Left lung (tissue), 4 donors: ENCODE measurements at regions not wholly inside any gene's neighbourhood (a gene's known extent, or its start where the extent isn't known, plus 50 kb on each side); places are given as distances from the start of the nearest gene placed in this dataset.

Experiments used
- ATAC-seq: fragments of 200-7000 bp; cut with Tn5 transposase; one replicate; pipeline ENCODE4 v1.9.1; 2020; ENCODE audit warnings: moderate library complexity
- DNase-seq, 4 donors: peaks; one replicate each; pipeline ENCODE4 v3.0.0-alpha.2; 2013 to 2020
- H3K27ac ChIP-seq, 2 donors: fragments of 200-600 bp; sonication (generic) in 1 of 2; one replicate each; pipeline versions ENCODE4 v1.5.0 to v1.8.0; 2020 to 2021
- H3K27me3 ChIP-seq, 2 donors: fragments of 200-600 bp; sonication (generic) in 1 of 2; one replicate each; pipeline versions ENCODE4 v1.5.0 to v1.8.0; 2020 to 2021
- H3K36me3 ChIP-seq, 2 donors: fragments of 200-600 bp; sonication (generic) in 1 of 2; one replicate each; pipeline versions ENCODE4 v1.5.0 to v1.8.0; 2020 to 2021
- H3K4me1 ChIP-seq, 2 donors: fragments of 200-600 bp; one replicate each; pipeline ENCODE4 v1.8.0; 2021
- H3K4me3 ChIP-seq, 2 donors: fragments of 200-600 bp; sonication (generic) in 1 of 2; one replicate each; pipeline versions ENCODE4 v1.5.0 to v1.8.0; 2020 to 2021; ENCODE audit warnings: mild to moderate bottlenecking in 1 of 2
- H3K9me3 ChIP-seq, 2 donors: fragments of 200-600 bp; sonication (generic) in 1 of 2; one replicate each; pipeline versions ENCODE4 v1.5.0 to v1.8.0; 2020 to 2021
- CTCF ChIP-seq, 2 donors: fragments of 200-600 bp; sonication (generic) in 1 of 2; IDR thresholded peaks; one replicate each; pipeline versions ENCODE4 v1.5.0 to v1.8.0; 2021; ENCODE audit warnings: antibody characterized with exemption in 2 of 2
- intact Hi-C, 2 donors: fragments of 100-400 bp; cut with DNase I; formaldehyde crosslinking; loops; one replicate each; pipeline versions ENCODE4 v1.11.2 to v1.14.2; 2022
- donor health status: DM: no; HTN: yes; CAD: no.
- donor health status: DM: no; HTN: no; CAD: no.

- Histone ChIP-seq H3K27ac (no peak overlapping the region), H3K4me3 (no peak overlapping the region), H3K36me3 (no peaks in the 10 kb centered on the region), H3K27me3 (no peaks in the 10 kb centered on the region), H3K9me3 (no peaks in the 10 kb centered on the region), H3K4me1 (no peaks in the 10 kb centered on the region)
- DNase-seq (peak in 3 of 4 donors; percentile 44 to 92 (median 88)), ATAC-seq (peak; percentile 100)
- intact Hi-C loops, result no loop called here
- peak; percentile 46 to 67 for TF ChIP-seq CTCF (IDR thresholded peaks at IDR 0.05)
These were observed 503.3 kb upstream of the FAM241A start for GRCh38 chr4:111641813-111642579.

- Histone ChIP-seq H3K27me3 (no peaks in the 10 kb centered on the region), H3K27ac (no peak overlapping the region), H3K4me3 (no peak overlapping the region), H3K4me1 (no peaks in the 10 kb centered on the region), H3K36me3 (no peaks in the 10 kb centered on the region), H3K9me3 (no peaks in the 10 kb centered on the region)
- intact Hi-C loops, result no loop called here
- no peak for ATAC-seq
- no peak for DNase-seq
- TF ChIP-seq CTCF (IDR thresholded peaks at IDR 0.05), result no peak
These were observed 497.2 kb upstream of the FAM241A start for GRCh38 chr4:111648056-111648455.

DNA sequence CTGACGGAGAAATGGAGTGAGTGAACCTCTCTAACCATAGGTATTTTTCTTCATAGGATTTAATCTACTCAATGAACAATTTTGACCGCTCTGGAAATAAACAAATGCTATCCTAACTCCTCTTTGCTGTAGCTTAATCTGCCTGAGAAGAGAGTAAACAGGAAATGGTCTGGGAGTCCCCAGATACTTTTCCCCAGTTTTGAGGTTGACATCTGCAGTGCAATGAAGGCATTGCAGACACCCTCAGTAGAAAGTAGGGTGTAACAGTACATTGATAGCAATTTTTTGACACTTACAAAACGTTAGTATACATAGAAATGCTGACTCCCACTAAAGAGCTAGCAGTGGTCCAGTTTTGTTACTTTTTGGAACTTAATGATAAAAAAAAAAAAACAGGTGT, 495.9 kb upstream of the FAM241A start:
- no peak overlapping the region for H3K27ac ChIP-seq
- H3K27me3 ChIP-seq, result no peaks in the 10 kb centered on the region
- no peak for ATAC-seq
- no peaks in the 10 kb centered on the region for H3K4me1 ChIP-seq
- DNase-seq, result no peak
- no peak overlapping the region for H3K4me3 ChIP-seq
- intact Hi-C loops, result no loop called here
- no peaks in the 10 kb centered on the region for H3K36me3 ChIP-seq
- no peak for TF ChIP-seq CTCF (IDR thresholded peaks at IDR 0.05)
- no peaks in the 10 kb centered on the region for H3K9me3 ChIP-seq

DNA sequence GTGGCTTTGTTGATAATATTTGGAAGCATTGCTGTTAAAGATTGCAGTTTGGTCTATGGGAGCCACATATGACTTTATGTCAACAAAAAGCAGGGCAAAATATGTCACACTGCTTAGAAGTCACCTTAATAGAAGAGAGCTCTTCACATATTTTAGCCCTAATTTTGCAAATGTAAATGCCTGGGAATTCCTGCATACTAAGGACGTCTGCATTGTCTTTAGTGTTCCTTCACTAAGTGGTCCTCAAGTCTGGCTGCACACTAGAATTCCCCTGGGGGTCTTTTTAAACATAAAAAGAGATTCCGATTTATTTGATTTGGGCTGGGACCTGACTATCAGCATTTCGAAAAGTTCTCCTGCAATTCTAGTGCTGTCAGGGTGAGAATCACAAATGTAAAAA, 495.1 kb upstream of the FAM241A start:
- no peak for TF ChIP-seq CTCF (IDR thresholded peaks at IDR 0.05)
- Histone ChIP-seq H3K36me3 (no peaks in the 10 kb centered on the region), H3K4me3 (no peak overlapping the region), H3K4me1 (no peaks in the 10 kb centered on the region), H3K27ac (no peak overlapping the region), H3K27me3 (no peaks in the 10 kb centered on the region), H3K9me3 (no peaks in the 10 kb centered on the region)
- ATAC-seq, result no peak
- intact Hi-C loops, result no loop called here
- DNase-seq, result no peak

DNA sequence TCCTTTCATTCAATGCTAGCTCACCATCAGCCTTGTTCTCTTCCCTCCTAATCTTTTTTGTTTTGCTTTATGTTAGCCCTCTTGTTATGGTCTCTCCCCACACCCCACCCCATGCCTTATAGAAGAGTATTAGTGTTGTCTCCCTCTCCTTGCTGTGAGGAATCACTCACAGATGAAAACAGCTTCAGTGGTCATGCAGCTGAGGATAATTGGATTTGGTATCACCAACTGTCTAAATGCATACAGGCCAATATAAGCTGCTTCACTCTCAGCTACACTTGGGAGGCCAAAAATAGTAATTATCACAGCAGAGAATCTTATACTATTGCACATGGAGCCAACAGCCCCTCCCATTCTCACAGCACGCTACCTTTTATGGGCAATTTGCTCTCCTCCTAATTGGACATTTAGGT, 494.6 kb upstream of the FAM241A start:
- Histone ChIP-seq H3K27ac (no peak overlapping the region), H3K36me3 (no peaks in the 10 kb centered on the region), H3K4me3 (no peak overlapping the region), H3K4me1 (no peaks in the 10 kb centered on the region), H3K9me3 (no peaks in the 10 kb centered on the region), H3K27me3 (no peaks in the 10 kb centered on the region)
- intact Hi-C loops, result no loop called here
- DNase-seq, result no peak
- no peak for TF ChIP-seq CTCF (IDR thresholded peaks at IDR 0.05)
- no peak for ATAC-seq
